IPS-18a (cell line): ENCODE measurements at regions not wholly inside any gene's neighbourhood (a gene's known extent, or its start where the extent isn't known, plus 50 kb on each side); places are given as distances from the start of the nearest gene placed in this dataset.

ENCODE experiments used
- H3K27ac ChIP-seq: one replicate; pipeline ENCODE4 v1.5.1; 2013; ENCODE audit warnings: low read length
- H3K27me3 ChIP-seq: one replicate; pipeline ENCODE4 v1.6.1; 2013; ENCODE audit warnings: mild to moderate bottlenecking, low read length; ENCODE audit not compliant: control insufficient read depth, insufficient read depth
- H3K36me3 ChIP-seq: one replicate; pipeline ENCODE4 v1.6.1; 2013; ENCODE audit warnings: low read depth, low read length; ENCODE audit not compliant: control insufficient read depth
- H3K4me1 ChIP-seq: one replicate; pipeline ENCODE4 v1.6.1; 2013; ENCODE audit warnings: low read depth, low read length; ENCODE audit not compliant: control insufficient read depth
- H3K4me3 ChIP-seq: one replicate; pipeline ENCODE4 v1.5.1; 2013; ENCODE audit warnings: low read length
- H3K9ac ChIP-seq: one replicate; pipeline ENCODE4 v1.6.1; 2013; ENCODE audit warnings: mild to moderate bottlenecking, low read length, moderate library complexity
- H3K9me3 ChIP-seq: one replicate; pipeline ENCODE4 v1.6.1; 2013; ENCODE audit warnings: low read depth, low read length; ENCODE audit not compliant: control insufficient read depth

GRCh38 chr4:163932504-163932903 is 438.0 kb downstream of the TMA16 start:
- H3K27ac ChIP-seq = no peak overlapping the region
- no peak overlapping the region for H3K4me3 ChIP-seq
- H3K9ac ChIP-seq = no peak overlapping the region
- H3K4me1 ChIP-seq = no peaks in the 10 kb centered on the region
- H3K36me3 ChIP-seq = no peaks in the 10 kb centered on the region
- no peaks in the 10 kb centered on the region for H3K9me3 ChIP-seq
- H3K27me3 ChIP-seq = no peaks in the 10 kb centered on the region

GRCh38 chr4:163939597-163939996 is 445.1 kb downstream of the TMA16 start:
- H3K27ac ChIP-seq = no peak overlapping the region
- H3K9me3 ChIP-seq = no peaks in the 10 kb centered on the region
- H3K36me3 ChIP-seq = no peaks in the 10 kb centered on the region
- H3K4me3 ChIP-seq = no peak overlapping the region
- H3K27me3 ChIP-seq = no peaks in the 10 kb centered on the region
- H3K9ac ChIP-seq = no peak overlapping the region
- no peaks in the 10 kb centered on the region for H3K4me1 ChIP-seq

- no peaks in the 10 kb centered on the region for H3K9me3 ChIP-seq
- H3K4me1 ChIP-seq = no peaks in the 10 kb centered on the region
- H3K4me3 ChIP-seq = no peak overlapping the region
- H3K27ac ChIP-seq = no peak overlapping the region
- no peaks in the 10 kb centered on the region for H3K36me3 ChIP-seq
- H3K9ac ChIP-seq = no peak overlapping the region
- H3K27me3 ChIP-seq = no peaks in the 10 kb centered on the region
Measured at GRCh38 chr4:163941221-163941905, 446.9 kb downstream of the TMA16 start.

- Histone ChIP-seq H3K27me3 (no peaks in the 10 kb centered on the region), H3K4me3 (no peak overlapping the region), H3K9me3 (no peaks in the 10 kb centered on the region)
Measured at GRCh38 chr4:163948920-163949455, 454.5 kb downstream of the TMA16 start.

GRCh38 chr4:163949976-163950601 is 455.6 kb downstream of the TMA16 start:
- H3K9ac ChIP-seq = no peak overlapping the region
- H3K4me3 ChIP-seq = no peak overlapping the region
- H3K4me1 ChIP-seq = no peaks in the 10 kb centered on the region
- H3K36me3 ChIP-seq = no peaks in the 10 kb centered on the region
- H3K9me3 ChIP-seq = no peaks in the 10 kb centered on the region
- no peak overlapping the region for H3K27ac ChIP-seq
- no peaks in the 10 kb centered on the region for H3K27me3 ChIP-seq

More at GRCh38 chr4:163948920-163949455, 454.5 kb downstream of the TMA16 start:
- H3K4me1 ChIP-seq = no peaks in the 10 kb centered on the region
- H3K27ac ChIP-seq = no peak overlapping the region
- H3K36me3 ChIP-seq = no peaks in the 10 kb centered on the region
- H3K9ac ChIP-seq = no peak overlapping the region

GRCh38 chr4:163955288-163955687 is 460.8 kb downstream of the TMA16 start:
- Histone ChIP-seq H3K36me3 (no peaks in the 10 kb centered on the region), H3K27me3 (no peaks in the 10 kb centered on the region), H3K4me3 (no peak overlapping the region), H3K9me3 (no peaks in the 10 kb centered on the region), H3K9ac (no peak overlapping the region), H3K4me1 (no peaks in the 10 kb centered on the region), H3K27ac (no peak overlapping the region)

GRCh38 chr4:163958751-163959150 is 464.3 kb downstream of the TMA16 start:
- no peaks in the 10 kb centered on the region for H3K4me1 ChIP-seq
- no peak overlapping the region for H3K9ac ChIP-seq
- H3K4me3 ChIP-seq = no peak overlapping the region
- no peaks in the 10 kb centered on the region for H3K27me3 ChIP-seq
- H3K9me3 ChIP-seq = no peaks in the 10 kb centered on the region
- no peaks in the 10 kb centered on the region for H3K36me3 ChIP-seq
- H3K27ac ChIP-seq = no peak overlapping the region

- Histone ChIP-seq H3K27me3 (no peaks in the 10 kb centered on the region), H3K27ac (no peak overlapping the region), H3K4me3 (no peak overlapping the region), H3K4me1 (no peaks in the 10 kb centered on the region), H3K9me3 (no peaks in the 10 kb centered on the region), H3K9ac (no peak overlapping the region), H3K36me3 (no peaks in the 10 kb centered on the region)
Measured at GRCh38 chr4:163959932-163960331, 465.4 kb downstream of the TMA16 start.

GRCh38 chr4:163966612-163967011 is 472.1 kb downstream of the TMA16 start:
- Histone ChIP-seq H3K36me3 (no peaks in the 10 kb centered on the region), H3K27ac (no peak overlapping the region), H3K4me1 (no peaks in the 10 kb centered on the region), H3K4me3 (no peak overlapping the region), H3K9me3 (no peaks in the 10 kb centered on the region), H3K9ac (no peak overlapping the region), H3K27me3 (no peaks in the 10 kb centered on the region)

- H3K9ac ChIP-seq = no peak overlapping the region
- H3K36me3 ChIP-seq = no peaks in the 10 kb centered on the region
- no peaks in the 10 kb centered on the region for H3K9me3 ChIP-seq
- no peak overlapping the region for H3K4me3 ChIP-seq
- no peak overlapping the region for H3K27ac ChIP-seq
- no peaks in the 10 kb centered on the region for H3K27me3 ChIP-seq
- H3K4me1 ChIP-seq = no peaks in the 10 kb centered on the region
Measured at GRCh38 chr4:163967263-163967662, 472.8 kb downstream of the TMA16 start.

- H3K9me3 ChIP-seq = no peaks in the 10 kb centered on the region
- no peak overlapping the region for H3K4me3 ChIP-seq
- H3K27me3 ChIP-seq = no peaks in the 10 kb centered on the region
- H3K4me1 ChIP-seq = no peaks in the 10 kb centered on the region
- H3K9ac ChIP-seq = no peak overlapping the region
- no peak overlapping the region for H3K27ac ChIP-seq
- H3K36me3 ChIP-seq = no peaks in the 10 kb centered on the region
Measured at GRCh38 chr4:163967710-163968109, 473.2 kb downstream of the TMA16 start.

- Histone ChIP-seq H3K4me1 (no peaks in the 10 kb centered on the region), H3K36me3 (no peaks in the 10 kb centered on the region), H3K9me3 (no peaks in the 10 kb centered on the region), H3K9ac (no peak overlapping the region), H3K27ac (no peak overlapping the region), H3K4me3 (no peak overlapping the region), H3K27me3 (no peaks in the 10 kb centered on the region)
Measured at GRCh38 chr4:163969291-163969690, 474.8 kb downstream of the TMA16 start.
